Right renal cortex interstitium (tissue), 3 donors: ENCODE measurements at regions not wholly inside any gene's neighbourhood (a gene's known extent, or its start where the extent isn't known, plus 50 kb on each side); places are given as distances from the start of the nearest gene placed in this dataset.

Source experiments
- DNase-seq, 3 donors: peaks; one replicate each; pipeline ENCODE4 v3.0.0-alpha.2; 2013; ENCODE audit warnings: low read depth in 3 of 3, low spot score in 2 of 3

DNA sequence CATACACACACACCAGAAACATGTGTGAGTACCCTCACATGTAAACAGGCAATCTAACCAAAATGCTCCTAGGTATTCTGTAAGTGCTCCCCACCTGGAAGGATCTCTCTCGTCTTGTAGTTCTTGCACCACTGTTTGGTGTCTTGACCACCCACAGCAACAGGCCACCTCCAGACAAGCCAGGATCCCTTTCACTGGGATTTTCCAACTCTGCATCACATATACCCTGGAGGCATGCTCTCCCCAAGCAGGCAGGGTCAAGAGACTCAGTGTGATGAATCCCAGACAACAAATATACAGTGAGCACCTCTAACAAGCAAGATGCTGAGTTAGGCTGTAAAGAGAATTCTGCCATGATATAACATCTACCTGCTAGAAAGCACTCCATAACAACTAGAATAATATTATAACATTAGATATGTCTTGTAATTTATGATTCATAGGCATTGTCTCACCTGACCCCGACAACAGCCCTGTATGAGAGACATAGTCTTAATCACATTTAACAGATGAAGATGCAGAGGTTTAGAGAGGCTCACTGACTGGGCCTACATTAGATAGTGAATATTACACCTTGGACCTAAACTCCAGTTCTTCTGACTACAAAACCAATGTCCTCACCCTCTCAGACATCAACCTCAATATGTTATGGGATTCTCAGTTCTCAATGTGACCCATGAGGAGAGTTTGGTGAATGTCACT, 76.5 kb upstream of the BCL6 start:
- DNase-seq: no peak

DNA sequence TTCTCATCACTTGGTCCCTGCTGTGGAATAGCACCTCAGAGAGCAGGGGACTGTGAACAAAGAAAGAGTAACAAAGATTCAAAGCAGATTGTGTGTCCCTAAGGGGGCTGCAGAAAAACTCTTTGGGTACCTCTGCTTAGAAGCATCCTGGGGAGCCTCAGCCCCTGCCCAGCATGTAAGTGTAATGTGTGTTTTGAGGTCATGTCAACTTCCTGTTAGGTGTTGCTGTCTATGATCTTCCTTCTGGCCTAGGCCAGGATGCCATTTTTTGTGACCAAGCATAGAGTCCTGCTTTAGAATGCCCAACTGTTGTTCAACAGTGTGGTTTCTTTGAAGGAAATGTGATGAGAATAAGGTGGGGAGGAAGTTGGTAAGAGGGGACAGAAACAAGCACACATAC, 77.1 kb upstream of the BCL6 start:
- no peak for DNase-seq

DNA sequence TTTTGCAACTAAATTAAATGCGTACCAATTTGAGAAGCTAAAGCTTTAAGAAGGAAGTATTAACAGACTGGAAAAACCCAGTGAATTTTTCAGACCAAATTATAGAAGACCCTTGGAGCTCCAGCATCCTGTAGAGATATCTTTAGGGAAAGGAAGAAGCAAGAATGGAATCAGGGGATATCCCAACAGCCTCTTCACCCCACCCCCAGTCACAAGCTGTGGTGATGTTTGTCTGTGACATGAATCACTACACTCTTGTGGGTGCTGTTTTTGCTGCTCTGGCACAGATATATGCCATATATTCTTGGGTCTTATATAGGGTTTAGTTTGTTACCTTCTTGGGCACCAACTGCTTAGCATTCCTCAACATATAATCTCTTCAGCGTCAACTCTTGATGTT, 78.5 kb upstream of the BCL6 start:
- DNase-seq: no peak

DNA sequence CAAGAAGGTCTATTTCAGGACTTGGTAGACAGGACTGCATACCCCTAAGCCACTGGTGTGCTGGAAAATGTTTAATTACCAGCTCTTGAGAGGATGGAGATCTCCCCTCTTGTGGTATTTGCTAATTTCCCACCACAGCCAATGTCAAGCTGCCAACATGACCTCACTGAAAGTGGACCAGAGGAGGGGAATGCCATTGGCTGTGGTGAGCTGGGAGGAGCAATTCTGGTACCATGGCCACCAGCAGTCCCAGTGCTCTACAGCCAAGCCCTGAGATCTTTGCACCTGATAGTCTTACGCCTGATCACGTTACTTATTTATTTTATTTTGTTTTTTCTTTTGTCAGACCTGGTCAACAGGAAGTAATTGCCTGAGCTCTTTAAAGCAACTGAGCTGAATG, 82.5 kb upstream of the BCL6 start:
- no peak for DNase-seq

DNA sequence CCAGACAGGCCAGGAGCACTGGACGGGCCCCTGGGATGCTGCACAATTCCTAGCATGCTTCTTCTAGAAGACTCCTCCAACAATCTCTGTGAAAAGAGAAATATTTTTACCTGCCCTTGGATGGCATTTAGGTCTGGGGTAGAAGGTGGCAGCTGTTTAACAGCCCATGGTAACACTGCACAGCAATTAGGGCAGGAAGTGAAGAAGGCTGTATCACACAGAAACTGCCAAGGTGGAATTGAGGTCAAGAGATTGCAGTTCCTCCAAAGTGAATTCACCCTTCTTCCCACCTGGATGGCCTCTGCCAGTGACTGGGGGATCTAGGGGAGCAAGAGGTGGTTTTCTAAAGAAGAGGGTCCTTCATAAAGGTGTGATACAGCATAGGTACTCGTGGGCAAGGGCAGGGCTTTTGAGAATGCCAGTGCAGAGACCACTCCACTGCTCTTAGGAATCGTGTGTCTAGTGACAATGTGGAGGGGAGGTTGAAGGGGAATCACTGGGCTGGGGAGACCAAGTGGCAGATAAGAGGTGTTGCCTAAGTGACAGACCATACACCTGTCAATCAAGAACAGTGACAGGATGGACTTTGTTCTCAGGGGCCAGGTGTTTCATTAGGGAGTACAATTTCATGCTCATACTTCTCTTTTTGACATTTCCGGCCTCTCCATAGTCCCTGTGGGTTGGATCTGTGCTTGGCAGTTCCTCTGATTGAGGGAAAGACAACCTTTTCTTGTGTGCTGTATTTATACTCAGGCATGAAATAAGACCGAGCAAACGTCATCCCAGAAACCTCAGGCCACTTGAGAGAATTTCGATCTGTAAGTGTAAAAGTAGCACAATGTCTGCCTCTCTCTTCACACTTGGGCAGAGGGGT, 83.5 kb upstream of the BCL6 start:
- no peak for DNase-seq

DNA sequence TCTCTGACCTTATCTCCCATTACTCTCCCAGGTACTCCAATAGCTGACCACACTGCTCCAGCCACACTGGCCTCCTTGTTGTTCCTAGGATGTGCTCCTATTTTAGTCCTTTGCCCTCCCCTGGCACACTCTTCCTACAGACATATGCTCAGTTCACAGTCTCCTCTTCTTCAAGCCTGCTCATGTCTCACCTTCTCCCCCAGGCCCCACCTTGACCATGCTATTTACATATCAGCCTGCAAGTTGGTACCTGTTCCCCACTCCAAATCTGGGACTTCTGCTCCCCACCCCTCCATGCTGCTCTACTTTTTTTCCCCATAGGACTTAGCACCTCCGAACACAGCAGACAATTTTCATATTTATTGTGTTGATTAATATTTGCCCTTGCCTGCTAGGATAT, 84.9 kb upstream of the BCL6 start:
- no peak for DNase-seq

DNA sequence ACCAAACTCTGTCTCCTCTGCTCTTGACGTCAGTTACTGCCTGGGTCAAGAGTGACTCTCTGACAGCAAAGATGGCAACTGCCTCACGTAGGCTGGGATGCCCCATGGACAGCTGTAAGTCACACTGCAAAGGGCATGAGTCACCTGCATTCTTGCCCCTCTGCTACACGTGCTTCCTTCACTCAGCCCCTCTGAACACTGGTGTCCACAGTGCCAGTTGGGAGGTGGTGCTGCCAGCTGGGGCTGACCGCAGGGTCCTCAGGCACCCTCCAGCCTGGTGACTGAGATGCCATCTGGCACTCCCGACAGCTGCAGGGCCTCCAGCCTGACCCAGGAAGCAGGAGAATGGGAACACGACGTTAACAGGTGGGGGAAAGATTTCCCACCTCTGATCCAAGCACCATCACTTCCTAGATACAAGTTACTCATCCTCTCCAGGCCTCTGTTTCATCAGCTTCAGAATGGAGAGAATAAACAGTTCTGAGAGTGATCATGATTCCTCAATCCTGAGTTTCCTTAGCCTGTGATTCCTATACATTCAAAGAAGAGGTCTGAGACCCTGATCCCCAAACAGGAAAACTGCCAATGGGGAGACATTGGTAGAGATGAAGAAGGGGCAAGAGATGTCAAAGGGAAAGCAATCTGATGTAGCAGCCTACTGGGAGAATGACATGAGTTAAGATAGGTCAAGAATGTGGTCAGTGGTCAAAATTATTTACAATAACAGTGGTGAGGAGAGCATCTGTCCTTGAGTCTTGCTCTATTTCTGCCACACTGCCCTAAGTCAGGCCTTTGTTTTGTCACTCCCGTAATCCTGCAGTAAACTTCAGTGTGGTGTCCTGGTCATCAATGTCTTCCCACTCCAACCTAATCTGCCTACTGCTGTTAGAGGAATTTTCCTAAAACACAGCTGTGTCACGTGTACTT, 86.1 kb upstream of the BCL6 start:
- DNase-seq: no peak

DNA sequence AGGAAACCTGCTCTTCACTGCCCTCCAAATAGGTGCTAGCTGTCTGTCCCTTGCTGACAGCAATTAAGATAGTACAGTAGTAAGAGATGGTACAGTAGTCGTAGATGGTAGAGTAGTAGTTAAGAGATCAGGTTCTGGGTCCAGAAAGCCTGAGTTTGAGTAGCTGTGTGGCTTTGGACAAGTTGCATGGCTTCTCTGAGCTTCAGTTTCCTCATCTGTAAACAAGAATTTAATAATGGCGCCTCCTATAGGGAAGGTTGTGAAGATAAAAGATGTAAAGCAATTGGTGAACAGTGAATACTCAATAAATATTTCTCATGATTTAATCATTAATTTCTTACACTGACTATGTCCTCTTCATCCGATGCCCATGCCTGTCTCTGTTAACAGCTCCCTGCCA, 86.9 kb upstream of the BCL6 start:
- no peak for DNase-seq

DNA sequence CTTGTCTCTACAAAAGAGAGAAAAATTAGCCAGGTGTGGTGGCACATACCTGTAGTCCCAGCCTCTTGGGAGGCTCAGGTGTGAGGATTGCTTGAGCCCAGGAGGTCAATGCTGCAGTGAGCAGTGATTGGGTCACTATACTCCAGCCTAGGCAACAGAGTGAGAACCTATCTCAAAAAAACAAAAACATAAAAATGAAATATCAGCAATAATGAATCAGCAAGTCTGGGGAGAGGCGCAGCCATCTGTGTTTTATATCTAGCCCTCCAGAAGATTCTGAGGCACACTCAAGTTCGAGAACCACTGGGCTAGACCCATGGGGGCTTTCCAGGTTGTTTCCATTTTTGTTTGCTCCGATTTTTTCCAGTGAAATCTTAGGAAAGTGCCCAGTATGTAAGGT, 88.1 kb upstream of the BCL6 start:
- no peak for DNase-seq

DNA sequence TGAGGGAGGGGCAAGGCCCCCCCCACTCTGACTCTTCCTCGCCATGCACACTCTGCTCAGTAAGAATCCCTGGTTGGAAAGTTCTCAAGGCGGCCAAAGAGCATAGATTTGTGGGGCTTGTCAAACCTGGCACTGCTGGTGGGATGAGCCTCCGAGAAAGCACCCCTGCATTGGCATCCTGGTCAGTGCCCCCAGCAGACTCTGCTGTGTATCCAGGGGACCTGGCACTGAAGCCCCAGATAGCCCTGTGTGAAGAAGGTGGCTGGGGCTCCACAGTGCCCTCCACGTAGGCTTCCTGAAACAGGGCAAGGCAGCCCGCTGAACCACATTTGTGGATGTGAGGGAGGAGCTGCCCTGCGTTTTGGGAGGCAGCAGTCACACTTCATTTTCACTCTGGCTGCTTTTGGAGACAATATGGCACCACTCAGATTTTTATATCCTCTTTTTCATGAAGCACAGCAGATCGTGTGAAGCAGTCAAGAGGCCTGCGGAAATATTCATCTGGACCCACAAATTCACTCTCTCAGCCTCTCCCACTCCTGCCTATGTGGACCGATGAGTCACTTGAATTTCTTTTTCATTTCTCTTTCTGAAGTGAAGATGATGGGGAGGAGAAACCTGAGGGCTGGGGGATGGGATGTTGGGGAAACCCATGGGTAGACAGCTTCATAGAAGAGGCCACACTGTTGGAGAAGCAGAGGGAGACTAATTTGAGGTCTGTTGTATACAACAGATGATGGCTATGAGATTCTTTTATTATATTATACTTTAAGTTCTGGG, 88.7 kb upstream of the BCL6 start:
- DNase-seq: no peak

DNA sequence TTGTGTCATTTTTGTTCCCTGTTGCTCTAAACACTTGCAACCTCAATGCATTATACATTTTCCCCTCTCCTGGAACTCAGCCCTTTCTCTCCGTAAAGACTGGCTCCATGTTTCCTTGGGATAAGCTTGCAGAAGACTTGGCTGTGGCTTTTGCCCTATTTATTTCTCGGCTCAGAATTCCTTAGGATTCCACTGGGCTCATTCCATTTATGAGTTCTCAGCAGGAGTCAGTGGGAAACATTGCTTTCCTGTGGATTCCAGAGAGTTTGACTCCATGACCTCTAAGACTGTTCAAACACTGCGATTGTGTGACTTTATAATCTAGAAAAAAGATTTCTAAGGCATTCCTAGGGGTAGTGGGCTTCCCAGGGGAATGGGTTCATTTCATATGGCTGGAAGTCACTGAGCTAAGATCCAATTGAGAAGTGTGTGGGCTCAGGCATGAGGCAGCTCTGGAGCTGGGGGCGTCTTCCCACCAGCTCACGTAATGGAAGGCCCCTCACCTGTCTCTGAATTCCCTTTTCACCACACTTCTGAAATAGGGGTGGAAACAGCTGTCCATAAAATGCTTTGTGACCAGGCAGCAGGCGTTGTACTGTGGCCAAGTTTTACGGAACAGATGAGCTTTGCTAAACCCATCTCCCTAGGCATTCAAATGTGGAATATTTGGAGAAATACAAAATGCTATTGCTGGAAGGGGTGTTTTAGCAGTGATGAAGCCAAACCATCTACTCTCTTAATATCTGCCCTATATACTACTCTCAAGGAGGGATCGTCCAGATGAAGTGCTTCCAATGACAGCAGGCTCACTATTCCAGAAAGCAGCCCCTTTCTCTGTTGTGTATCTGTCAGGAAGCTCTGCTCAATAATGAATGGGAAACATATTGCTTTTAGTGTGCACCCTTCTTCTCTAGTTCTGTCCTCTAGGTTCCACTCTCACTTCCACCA, 91.8 kb upstream of the BCL6 start:
- DNase-seq: no peak

DNA sequence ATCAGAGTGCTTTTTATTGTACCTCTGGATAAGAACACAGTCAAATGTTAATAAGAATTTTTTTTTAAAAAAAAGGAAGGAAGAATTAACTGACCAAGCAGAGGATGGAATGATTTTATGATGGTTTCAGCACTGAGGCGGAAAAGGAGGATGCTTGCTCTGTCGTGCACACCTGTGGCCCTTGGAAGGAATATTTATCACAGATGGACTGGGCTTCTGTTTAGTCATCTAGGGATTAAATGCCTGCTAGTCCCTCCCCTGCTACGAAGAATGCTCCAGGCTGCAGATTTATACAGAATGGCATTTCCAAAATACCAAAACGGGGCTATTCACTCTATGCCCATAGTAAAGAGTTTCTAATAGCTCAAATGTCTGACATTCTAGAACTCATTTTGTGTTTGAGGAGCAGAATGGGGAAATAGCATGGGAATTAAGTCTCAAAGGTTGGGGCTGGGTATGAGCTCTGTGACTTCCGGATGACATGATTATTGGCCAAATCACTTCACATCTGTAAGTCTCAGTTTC, 92.8 kb upstream of the BCL6 start:
- DNase-seq: no peak

DNA sequence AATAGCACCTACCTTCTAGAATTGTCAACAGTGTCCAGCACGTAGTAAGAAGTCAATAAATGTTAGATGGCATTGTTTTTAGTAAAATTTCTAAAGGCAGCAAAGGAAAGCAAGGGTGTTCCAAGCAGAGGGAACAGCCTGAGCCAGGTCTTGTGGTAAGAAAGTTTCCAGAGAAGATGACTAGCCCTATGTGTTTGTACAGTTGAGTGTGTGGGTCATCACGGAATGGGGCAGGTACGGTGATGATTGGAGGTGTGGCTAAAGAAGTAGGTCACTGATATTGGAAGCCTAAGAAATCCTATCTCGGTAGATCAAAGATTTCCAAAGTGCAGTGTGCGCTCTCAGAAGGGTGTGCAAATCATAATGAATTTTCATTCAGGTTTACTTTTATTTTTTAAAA, 94.2 kb upstream of the BCL6 start:
- DNase-seq: no peak

DNA sequence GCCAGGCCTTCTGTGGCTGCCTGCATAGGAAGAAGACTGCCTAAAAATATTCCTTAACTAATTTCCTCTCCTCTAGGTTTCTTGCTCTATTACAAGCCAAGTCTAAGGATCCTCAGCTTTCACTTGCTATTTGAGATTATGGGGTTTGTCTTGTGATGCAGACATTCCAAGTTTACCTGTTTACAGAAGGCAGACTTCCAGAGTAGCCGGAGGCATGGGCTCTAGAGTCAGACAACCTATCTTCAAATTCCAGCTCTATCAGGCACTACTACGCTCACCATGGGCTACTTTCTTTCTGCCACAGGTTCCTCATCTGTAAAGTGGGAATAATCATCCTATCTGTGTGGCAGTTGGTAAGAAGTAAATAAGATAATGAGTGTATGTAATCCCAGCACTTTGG, 95.6 kb upstream of the BCL6 start:
- DNase-seq: no peak

DNA sequence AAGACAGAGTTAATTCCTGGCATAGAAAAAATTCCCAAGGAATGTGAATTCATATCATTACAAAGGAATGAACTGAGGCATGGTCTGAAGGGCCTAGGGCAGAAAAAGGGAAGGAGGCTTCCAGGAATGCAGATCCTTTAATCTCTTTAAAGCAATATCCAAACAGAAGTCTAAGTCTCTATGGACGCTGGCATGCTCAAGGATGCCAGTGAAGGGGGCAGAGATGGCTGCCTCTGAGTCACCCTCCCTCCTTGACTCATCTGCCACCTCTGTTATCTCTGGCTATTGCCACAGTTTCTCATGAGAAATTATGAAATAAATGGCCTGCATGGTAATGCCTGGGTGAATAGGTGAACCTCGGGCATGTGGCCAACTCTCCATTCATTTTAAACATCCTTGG, 96.3 kb upstream of the BCL6 start:
- DNase-seq: no peak

DNA sequence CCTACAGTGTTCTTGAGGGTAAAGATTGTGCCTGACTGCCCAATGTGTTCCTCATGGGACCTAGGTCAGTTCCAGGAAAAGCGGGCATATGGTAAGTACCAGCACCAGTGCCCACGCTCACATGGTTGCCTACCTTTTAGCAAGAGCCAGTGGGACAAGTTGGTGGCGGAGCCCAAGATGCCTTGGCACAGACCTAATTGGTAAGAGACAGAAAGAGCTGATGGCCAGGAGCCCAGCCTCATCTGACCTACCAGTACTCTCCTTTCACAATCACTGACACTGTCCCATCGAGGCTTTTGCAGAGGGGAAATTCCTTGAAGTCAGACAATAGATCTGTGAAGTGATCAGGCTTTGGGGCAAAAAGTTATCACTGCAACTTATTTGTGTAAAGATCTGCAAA, 98.4 kb upstream of the BCL6 start:
- no peak for DNase-seq

DNA sequence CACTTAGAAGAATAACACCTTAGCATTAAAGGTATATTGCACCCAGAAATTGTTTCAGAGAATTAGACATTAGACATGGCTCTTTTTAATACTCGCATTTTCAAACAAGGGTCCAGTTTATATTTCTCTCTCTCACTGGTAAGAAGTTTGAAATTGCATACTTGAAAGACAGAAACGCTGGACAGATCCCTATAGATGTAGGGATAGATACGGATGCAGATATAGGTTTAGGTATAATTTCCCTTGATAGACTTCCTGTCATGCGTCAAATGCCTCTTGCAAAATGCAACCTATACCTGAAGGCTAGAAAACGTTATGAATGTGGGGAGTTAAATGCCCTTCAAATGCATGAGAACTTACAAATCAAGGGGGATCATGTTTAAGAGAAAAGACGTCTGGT, 99.4 kb upstream of the BCL6 start:
- no peak for DNase-seq

DNA sequence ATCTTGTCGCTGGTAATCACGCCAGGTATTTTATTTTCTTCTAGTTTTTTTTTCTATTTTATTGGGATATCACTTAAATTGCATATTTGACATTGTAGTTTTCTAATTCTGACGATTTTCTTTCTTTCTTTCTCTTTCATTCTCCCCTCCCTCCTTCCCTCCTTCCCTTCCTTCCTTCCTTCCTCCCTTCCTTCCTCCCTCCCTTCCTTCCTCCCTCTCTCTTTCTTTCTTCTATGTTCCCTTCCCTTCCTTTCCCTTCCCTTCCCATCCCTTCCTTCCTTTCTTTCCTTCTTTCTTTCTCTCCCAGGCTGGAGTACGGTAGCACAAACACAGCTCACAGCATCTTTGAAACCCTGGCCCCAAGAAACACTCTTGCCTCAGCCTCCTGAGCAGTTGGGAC, 100.6 kb upstream of the BCL6 start:
- no peak for DNase-seq

DNA sequence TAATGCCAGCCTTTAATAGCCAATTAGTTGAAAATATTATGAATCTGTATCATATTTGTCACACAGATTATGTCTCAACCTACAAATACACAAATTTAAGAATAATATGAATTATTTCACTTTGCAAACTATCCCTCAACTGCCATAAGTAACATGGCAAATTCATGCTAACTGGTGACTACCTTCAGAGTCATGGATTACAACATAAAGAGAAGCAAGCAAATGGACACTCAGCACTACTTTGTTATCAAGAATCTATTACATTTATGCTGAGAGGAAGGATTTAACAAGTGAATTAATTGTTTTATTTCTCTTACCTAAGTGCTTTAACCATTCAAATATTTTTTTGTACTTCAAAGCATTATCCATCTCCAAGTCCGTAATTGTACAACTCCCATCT, 103.1 kb upstream of the BCL6 start:
- no peak for DNase-seq
